Amygdala (tissue), 56 donors: ENCODE measurements at regions not wholly inside any gene's neighbourhood (a gene's known extent, or its start where the extent isn't known, plus 50 kb on each side); places are given as distances from the start of the nearest gene placed in this dataset.
A peak's percentile ranks its signal among the peaks of the same experiment; 100 is the strongest.
"Not testable (repeated sequence)": the region's sequence is repeated elsewhere in the genome, so short reads cannot be mapped to it uniquely, and the experiment has no call there.

Source experiments
- DNase-seq, 56 donors: peaks; one replicate each; lab custom pipeline; 2025; lab: John Stamatoyannopoulos, UW

DNA sequence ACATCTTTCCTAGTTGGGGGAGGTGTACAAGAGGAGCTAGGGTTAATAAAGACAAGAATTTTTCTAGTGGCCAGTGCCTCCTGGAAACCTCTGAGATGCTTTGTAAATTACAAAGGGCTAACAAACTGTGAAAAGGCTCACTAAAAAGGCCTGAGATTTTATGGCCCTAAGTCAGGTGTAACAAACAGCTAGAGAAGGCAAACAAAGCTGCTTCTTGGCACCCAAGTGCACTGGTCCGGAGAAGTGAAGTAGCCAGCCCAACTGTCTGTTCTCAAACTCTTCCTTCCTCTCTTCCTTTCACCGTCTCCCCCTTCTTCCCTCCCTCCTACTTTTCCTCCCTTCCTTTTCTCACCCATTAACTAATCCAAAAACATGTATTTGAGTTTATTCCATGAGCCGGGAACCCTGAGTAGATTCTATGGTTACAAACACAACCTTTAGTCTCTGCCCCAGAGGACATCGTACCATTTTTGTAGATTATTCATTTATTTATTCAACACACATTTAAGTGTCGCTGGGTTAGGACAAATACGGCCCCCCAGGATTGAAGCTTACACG, 143.4 kb upstream of the PCGF5 start:
- DNase-seq = no peak

DNA sequence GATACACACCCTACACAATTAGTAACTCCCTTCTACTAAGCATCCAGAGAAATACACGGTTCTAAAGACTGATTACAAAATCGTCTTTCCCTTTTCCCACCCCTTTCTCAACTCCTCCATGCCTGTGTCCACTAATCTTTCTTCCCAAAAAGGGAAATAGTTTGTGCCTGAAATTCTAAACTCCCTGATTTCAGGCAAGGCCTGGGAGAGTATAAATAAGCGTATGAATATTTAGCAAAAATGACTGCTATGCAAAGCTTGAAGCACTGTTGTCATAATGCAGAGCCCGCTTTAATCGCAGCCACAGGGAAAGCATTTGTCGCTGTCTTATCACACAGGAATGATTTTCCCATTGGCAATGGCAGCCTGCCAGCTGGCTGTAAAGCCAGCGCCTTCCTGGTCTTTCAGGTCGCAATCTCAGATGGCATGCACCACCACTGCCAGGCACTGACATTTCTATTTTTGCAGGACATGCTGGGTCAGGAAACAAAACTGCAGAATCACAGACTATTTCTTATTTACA, 142.9 kb upstream of the PCGF5 start:
- peak in 10 of 56 donors; percentile 1 to 64 (median 2) for DNase-seq

DNA sequence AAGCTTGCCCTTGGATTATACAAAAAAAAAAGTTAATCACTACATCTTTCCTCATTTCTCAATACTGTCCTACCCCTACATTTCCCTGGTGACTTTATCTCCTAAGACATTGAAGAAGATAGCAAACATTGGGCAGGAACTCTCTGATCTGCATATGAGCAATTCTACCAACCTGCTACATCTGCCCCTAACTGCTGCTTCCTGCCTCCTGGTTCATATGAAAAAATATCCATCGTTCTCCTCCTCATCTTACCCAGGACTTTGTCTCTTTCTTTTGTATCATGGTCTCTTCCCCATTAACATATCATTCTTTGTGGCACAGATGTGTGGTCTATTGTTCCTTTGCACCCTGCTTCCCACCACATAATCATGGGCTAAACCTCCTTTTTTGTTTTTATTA, 139.7 kb upstream of the PCGF5 start:
- DNase-seq = no peak

DNA sequence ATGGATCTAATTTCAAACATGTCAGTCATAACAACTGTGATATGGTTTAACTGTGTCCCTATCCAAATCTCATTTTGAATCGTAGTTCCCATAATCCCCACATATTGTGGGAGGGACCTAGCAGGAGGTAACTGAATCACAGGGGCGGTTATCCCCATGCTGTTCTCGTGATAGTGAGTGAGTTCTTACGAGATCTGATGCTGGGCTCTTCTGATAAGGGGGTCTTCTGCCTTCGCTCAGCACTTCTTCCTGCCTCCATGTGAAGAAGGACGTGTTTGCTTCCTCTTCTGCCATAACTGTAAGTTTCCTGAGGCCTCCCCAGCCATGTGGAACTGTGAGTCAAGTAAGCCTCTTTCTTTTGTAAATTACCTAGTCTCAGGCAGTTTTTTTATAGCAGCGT, 138.0 kb upstream of the PCGF5 start:
- DNase-seq = no peak

DNA sequence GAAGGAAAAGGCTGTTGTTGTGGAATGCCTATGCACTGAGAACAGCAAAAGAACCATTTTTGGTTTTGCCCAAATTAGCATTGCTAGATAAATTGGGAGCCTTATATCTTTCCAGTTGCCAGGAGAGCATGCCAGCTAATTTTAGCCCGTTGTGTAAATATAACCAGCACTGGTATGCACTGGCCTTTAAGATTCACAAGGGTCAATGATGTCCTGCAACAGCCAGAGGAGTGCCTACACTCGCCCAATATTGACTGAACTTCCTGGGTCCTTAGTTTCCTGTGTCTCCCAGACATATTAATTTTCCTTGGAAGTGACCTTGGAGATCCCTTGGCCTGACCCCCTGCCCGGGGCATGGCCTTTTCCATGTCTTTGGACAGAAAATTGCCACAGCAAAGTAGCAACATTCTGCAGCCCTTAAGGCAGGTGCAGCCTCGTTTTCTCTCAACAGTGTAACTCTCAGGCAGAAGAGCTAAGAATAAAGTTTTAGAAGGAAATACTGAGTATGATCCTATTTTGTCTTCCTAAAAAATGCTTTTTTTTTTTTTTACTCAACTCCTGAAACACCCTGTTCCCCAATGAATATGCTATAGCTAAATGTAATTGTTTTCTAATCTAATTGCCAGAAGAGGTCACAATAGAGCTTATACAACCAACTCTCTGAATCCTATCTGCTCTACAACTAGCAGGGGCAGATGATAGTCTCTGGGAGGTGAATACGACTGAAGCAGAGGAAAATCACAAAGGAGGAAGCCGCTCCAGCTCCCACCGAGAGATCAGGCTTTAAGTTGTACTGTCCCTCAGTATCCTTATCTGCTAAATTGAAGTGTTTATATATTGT, 131.9 kb upstream of the PCGF5 start:
- DNase-seq = peak in 2 of 56 donors; percentile 2 to 5

DNA sequence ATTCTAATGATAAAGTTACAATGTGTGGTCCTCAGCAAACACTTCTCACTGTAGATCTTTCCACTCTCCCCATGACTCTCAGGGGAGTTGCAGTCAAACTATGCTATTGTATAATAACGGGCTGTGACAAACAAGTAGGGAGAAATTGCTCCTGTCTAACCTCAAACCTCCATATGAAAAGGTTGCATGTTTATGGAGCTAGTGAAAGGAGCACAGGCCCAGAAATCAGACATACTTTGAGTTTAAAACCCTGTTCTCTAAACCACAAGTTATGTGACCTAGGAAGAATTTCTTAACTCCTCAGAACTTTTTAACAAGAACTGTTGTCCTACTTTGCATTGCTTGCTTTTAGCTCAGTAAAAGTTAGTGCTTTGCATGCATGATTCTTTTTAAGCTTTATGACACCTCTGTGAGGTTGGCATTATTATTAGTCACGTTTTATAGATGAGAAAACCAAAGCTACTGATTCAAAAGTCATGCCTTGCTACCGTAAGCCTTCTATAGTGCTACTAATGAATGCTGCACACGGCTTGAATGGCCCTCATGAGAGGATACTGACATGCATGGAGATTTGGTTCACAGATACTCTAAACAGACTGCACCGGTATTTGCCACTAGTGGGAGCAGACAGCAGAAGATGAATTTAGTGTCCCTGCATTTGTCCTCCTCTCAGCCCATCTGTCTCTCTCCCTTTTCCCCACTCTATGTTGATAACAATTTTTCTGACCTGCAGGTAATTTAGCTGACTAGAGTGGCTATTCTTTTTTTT, 129.5 kb upstream of the PCGF5 start:
- DNase-seq = peak in 1 of 56 donors; percentile 3

DNA sequence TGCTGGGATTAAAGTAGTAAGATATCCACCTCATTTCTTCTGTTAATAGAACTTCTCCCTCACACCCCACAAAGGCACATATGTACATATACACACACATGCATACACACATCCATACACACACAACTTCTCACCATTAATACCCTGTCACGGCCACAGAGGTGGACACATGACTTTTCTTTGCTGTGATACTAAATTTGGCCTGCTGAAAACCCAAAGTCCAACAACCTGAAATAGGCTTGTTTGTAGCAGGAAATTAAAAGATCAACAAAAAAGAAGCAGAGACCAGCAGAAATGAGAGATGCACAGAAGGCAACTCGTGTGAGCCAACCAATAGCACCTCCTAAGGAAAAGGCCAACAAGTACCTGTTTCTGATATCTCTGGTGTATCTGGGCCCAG, 128.7 kb upstream of the PCGF5 start:
- DNase-seq = no peak

DNA sequence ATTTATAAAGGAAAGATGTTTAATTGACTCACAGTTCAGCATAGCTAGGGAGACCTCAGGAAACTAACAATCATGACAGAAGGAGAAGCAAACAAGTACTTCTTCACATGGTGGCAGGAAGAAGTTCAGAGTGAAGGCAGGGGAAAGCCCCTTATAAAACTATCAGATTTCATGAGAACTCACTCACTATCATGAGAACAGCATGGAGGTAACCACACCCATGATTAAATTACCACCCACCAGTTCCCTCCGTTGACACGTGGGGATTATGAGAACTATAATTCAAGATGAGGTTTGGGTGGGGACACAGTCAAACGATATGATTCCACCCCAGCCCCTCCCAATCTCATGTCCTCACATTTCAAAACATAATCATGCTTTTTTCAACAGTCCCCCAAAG, 124.2 kb upstream of the PCGF5 start:
- no peak for DNase-seq

DNA sequence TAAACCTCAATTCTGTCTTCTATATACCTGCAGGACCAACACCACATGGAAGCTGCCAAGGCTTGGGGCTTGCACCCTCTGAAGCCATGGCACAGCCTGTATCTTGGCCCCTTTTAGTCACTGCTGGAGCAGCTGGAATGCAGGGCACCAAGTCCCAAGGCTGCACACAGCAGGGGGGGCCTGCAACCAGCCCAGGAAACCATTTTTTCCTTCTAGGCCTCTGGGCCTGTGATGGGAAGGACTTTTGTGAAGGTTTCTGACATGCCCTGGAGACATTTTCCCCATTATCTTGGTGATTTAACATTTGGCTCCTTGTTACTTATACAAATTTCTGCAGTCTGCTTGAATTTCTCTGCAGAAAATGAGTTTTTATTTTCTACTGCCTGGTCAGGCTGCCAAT, 123.2 kb upstream of the PCGF5 start:
- DNase-seq = no peak

DNA sequence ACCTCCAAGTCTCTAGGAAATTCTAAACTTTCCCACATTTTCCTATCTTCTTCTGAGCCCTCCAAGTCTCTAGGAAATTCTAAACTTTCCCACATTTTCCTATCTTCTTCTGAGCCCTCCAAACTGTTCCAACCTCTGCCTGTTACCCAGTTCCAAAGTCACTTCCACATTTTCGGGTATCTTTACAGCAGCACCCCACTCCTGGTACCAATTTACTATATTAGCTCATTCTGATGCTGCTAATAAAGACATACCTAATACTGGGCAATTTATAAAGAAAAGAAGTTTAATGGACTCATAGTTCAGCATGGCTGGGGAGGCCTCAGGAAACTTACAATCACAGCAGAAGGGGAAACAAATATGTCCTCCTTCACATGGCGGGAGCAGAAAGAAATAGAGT, 122.4 kb upstream of the PCGF5 start:
- DNase-seq = not testable (repeated sequence)

DNA sequence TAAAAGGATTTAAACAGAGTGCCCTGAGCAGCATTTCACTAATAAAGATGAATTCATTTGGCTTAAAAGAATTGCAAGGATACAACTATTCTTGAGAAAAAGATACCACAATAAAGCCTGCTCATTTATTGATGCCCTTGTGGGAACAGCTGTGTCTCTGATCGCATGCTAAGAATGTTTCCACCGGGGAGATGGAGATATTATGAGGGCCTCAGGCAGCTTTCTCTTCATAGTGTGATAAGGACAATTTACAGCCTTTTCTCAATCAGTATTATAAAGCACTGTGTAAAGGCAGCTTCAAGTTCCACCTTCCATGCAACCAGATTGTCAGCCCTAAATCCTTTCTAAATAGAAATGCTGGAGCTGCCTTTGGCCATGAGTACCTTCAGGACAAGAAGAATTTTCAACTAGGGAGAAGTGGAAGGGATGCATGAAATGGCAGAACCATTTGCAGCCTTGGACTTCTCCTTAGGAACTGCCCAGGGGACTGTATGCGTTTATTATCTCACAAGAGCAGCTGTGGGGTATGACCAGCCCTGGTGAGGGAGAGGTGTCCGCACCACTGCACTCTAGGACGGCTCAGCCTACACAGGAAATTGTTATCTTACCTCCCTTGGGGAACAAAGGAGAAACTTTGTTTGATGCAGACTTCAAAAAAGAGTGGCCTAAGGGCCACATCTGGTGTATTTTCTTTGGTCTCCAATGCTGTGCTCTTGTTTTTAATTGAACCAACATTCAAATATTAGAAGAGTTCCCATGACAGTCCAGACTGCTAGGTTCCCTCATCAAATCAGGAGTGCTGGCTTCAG, 116.9 kb upstream of the PCGF5 start:
- no peak for DNase-seq

DNA sequence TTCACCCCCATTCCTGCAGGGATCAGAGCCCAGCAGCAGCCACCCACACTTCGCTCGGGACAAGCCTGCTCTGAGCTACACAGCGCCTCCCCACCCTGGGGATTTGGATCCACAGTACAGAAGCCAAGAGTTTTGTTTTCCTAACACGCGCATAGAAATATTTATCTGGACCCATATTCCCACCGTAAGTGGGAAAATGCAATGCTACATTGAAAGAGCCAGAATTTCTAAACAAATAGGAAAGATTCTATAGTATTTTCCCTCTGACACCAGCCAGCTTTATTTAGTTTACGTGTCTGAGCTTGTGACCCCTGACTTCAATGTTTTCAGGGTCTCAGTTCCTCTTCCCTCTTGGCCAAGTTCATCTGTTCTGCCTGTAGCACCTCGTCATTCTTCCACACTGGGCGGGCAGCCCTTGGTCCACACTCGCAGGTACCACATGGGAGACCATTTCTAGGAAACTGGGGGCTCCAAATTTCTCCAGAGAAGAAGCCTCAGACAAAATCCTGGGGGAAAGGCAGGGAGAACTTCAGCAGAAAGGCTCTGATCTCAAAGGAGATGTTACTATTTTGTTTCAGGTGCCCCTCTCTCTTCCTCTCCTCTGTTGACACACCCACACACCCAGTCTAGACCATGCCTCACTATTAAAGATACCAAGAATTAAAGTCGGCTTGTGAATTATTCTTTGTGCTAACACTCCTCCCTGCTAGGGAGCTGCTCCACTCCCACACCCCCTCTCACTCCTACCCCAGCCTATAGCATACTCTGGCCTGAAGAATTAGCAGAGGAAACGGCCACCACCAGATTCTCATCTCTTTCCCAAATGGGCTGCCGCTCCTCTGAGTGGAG, 116.0 kb upstream of the PCGF5 start:
- DNase-seq = no peak

DNA sequence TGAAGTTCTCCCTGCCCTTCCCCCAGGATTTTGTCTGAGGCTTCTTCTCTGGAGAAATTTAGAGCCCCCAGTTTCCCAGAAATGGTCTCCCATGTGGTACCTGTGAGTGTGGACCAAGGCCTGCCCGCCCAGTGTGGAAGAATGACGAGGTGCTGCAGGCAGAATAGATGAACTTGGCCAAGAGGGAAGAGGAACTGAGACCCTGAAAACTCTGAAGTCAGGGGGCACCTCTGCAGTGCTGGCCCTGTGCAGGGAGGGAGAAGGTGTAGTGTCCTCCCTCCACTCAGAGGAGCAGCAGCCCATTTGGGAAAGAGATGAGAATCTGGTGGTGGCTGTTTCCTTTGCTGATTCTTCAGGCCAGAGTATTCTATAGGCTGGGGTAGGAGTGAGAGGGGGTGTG, 115.2 kb upstream of the PCGF5 start:
- DNase-seq = no peak

DNA sequence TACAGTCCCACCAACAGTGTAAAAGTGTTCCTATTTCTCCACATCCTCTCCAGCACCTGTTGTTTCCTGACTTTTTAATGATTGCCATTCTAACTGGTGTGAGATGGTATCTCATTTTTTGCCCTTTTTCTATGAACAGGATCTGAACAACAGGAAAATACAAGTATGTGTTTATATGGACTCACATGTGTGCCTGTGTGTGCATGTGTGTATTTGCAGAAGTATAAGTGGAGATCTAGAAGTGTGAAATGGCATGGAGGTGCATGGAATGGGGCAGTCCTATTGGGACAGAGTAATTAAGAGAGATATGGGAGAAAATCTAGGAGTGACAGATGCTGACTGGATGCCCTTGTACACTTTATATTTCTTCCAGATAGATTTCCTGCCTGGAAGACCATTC, 111.6 kb upstream of the PCGF5 start:
- DNase-seq = no peak

DNA sequence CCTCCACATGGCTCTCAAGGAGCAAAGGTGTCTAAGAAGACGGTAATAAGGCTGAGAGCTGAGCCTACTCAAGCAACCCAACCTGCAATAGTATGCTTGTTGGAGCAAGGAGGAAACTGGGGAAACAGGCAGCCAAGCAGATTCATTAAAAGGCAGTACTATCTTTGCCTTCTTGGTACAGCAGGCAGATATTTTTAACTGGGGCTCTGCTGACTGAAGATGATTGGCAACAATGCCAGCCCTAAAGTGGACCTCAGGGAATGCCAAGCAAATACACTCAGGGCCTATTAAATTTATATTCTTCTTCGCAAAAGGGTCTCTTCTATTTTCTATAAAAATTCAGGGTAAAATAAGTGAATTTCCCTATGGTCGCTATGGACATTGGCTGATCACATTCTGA, 109.4 kb upstream of the PCGF5 start:
- DNase-seq = no peak

DNA sequence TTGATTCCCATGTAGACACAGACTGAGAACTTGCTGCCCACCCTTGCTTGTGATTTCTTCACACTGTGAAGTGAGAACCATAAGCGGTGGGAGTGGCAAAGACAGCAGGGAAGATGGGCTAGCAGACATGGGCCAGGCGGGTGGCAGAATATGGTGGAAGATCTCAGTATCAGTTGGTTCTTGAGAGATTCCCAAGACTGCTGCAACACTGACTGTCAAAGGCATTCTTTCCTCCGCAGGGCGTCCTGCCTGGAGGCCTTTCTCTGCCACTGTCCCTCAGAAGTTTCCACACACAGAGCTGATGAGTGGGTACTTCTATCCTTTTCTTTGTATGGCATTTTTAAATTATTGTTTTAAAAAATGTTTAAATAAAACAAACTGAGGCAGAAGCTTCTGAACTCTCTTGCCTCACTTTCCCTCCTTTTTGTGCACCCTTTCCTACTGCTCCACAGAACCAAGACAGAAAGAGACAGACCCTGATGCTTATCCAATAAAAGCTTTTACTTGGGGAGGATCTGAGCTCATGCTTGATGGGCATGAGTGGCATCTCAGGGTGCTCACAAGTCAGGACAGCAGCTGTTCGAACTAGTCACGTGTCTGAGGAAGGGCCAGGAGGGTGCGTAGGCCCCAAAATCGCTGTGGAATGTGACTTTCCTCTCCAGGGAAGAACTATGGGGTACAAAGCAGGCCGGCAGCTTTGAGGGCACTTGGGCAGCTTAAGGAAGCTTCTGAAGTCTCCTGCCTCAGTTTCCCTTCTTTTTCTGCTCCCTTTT, 104.7 kb upstream of the PCGF5 start:
- no peak for DNase-seq

DNA sequence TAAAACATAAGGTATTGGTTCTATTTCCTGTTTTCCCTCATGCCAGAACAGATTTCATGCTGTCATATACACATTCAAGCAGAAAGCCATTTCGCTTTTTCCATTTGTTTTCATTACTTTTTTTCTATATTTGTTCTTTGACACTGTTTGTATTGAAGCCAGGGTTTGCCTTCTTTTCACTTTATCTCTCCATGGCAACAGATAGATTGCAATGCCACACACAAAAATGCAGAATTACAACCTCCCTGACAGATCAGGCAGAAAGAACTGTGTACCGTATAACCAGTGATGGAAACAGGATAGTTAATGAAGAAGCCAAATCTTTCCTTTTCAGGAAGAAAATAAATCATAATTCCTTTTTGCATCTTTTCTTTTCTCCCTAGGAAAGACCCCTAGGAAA, 103.0 kb upstream of the PCGF5 start:
- DNase-seq = no peak

DNA sequence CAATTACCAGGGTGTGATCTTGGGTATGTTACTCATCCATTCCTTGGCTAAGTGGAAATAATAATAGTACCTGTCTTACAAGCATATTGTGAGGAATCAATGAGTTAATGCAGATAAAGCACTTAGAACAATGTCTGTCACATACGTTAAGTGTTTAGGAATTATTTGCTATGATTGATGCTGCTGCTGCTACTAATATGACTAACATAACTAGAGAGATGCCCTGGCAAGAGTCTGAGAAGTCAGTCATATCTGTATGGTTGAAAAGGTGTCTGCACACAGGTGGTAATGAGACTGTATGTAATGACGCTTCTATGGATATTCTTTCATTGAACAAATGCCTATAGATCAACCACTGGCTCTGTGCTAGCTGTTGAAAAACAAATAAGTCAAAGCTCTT, 100.1 kb upstream of the PCGF5 start:
- DNase-seq = no peak

DNA sequence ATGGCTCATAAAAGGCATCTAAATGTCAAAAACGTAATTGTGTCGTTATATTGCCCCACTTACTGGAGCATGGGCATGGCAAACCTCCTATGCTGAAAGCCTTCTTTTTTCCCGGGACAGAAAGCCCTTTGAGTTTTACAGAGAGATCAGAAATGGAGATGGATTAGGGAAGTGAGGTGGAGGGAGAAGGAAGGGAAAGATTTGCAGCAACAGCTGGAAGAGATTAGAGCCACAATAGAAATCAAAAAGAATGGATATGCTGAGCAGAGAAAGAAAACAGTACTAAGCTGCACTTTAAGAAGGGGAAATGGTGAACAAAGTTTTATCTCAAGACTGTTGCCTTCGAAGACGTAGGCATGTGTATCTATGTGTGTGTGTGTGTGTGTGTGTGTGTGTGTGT, 97.2 kb upstream of the PCGF5 start:
- DNase-seq = no peak
